ENCODE measurements at regions not wholly inside any gene's neighbourhood (a gene's known extent, or its start where the extent isn't known, plus 50 kb on each side); places are given as distances from the start of the nearest gene placed in this dataset.

DNA sequence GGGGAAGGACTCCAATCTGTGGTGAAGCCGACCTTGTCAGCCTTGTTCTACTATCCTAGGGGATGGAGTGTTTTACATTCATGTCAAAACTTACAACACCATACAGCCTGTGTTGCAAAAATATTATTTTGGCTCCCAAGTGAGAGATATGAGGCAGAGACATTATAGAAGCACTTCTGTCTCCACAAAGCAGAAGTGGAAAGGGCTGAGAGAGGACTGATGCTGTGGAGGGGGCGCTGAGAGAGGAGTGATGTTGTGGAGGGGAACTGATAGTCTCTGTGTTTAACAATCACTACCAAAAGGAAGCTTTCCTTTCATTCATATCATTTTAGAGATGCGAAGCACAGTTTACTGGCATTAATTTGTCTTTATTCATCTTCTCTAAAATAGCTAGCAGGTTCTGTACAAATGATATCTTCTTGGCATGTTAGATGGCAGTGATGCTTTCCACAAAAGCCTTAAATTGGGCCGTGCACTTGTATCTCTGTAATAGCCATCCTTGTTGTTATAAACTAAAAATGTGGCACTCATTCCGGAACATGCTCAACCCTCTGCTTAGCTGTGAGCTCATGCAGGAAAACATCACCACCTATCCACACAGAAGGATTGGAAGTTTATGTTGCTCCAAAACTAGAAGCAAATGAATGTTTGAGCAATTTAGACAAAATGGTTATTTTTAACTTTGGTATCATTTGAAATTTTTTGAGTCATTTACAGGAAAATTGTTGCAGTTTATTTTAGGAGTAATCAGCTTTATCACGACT, 134.6 kb upstream of the TP63 start:
- TF ChIP-seq NR2C2 (IDR thresholded peaks at IDR 0.05; ENCODE audit: borderline replicate concordance, control insufficient read depth, insufficient read length, low read depth): no peak
- TF ChIP-seq, protein P1, sequence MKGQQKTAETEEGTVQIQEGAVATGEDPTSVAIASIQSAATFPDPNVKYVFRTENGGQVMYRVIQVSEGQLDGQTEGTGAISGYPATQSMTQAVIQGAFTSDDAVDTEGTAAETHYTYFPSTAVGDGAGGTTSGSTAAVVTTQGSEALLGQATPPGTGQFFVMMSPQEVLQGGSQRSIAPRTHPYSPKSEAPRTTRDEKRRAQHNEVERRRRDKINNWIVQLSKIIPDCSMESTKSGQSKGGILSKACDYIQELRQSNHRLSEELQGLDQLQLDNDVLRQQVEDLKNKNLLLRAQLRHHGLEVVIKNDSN (IDR thresholded peaks at IDR 0.05; ENCODE audit: borderline replicate concordance, extremely low read length, insufficient read depth, low read depth, low read length): no peak
- TF ChIP-seq, protein P2, sequence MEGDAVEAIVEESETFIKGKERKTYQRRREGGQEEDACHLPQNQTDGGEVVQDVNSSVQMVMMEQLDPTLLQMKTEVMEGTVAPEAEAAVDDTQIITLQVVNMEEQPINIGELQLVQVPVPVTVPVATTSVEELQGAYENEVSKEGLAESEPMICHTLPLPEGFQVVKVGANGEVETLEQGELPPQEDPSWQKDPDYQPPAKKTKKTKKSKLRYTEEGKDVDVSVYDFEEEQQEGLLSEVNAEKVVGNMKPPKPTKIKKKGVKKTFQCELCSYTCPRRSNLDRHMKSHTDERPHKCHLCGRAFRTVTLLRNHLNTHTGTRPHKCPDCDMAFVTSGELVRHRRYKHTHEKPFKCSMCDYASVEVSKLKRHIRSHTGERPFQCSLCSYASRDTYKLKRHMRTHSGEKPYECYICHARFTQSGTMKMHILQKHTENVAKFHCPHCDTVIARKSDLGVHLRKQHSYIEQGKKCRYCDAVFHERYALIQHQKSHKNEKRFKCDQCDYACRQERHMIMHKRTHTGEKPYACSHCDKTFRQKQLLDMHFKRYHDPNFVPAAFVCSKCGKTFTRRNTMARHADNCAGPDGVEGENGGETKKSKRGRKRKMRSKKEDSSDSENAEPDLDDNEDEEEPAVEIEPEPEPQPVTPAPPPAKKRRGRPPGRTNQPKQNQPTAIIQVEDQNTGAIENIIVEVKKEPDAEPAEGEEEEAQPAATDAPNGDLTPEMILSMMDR (IDR thresholded peaks at IDR 0.05 in 2 of 3, conservative IDR thresholded peaks at IDR 0.05 in 1 of 3; ENCODE audit: control insufficient read depth in 2 of 3, extremely low read depth in 1 of 3, insufficient read depth in 1 of 3, low read depth in 3 of 3, low read length in 3 of 3): no peak

All from GM12878 (cell line).